ENCODE measurements at regions not wholly inside any gene's neighbourhood (a gene's known extent, or its start where the extent isn't known, plus 50 kb on each side); places are given as distances from the start of the nearest gene placed in this dataset.

- TF ChIP-seq POLR2AphosphoS5 (IDR thresholded peaks at IDR 0.05) (no peak), CTCF (IDR thresholded peaks at IDR 0.05) (no peak), POLR2A (IDR thresholded peaks at IDR 0.05; ENCODE audit: low read depth) (no peak), EP300 (IDR thresholded peaks at IDR 0.05) (no peak)
These were observed 103.7 kb downstream of the SHANK2 start for GRCh38 chr11:71148716-71149115.
